ENCODE measurements at regions not wholly inside any gene's neighbourhood (a gene's known extent, or its start where the extent isn't known, plus 50 kb on each side); places are given as distances from the start of the nearest gene placed in this dataset.

GRCh38 chr3:147141516-147142288, 264.6 kb downstream of the ZIC4 start:
- no peak for ATAC-seq
- SMC1A ChIA-PET (ENCODE audit: uncharacterized antibody, unreplicated experiment) = interaction anchor here (0.6 kb wide), 1 partner anchor 15 kb away, joined by 3 read pairs; no protein-coding TSS in a partner anchor
- RAD21 ChIA-PET (ENCODE audit: unreplicated experiment) = no interaction called here
- no peak overlapping the region for H3K9ac ChIP-seq (ENCODE audit: control insufficient read depth, insufficient read depth, low read length)
- H4K20me1 ChIP-seq (ENCODE audit: control insufficient read depth, insufficient read depth) = no peaks in the 10 kb centered on the region
- no peak for FAIRE-seq
- no peak overlapping the region for H3K27ac ChIP-seq (ENCODE audit: control insufficient read depth, insufficient read depth)
- 0% methylated on average over 2 of the region's 2 CpGs for WGBS (ENCODE audit: insufficient coverage, insufficient replicate concordance, low lambda C conversion rate, missing lambda C conversion rate)
- TF ChIP-seq E2F8 (IDR thresholded peaks at IDR 0.05; ENCODE audit: low read depth, partially characterized antibody) (no peak), ZNF217 (IDR thresholded peaks at IDR 0.05) (no peak), TAF1 (IDR thresholded peaks at IDR 0.05; ENCODE audit: borderline replicate concordance, low read depth, low read length) (no peak), BCL3 (IDR thresholded peaks at IDR 0.05; ENCODE audit: borderline replicate concordance, insufficient read depth, low read depth, low read length, poor library complexity, severe bottlenecking) (no peak), ZBTB4 (CRISPR knock-in tag; IDR thresholded peaks at IDR 0.05) (no peak), ZBTB40 (IDR thresholded peaks at IDR 0.05; ENCODE audit: borderline replicate concordance) (no peak), BACH1 (IDR thresholded peaks at IDR 0.05; ENCODE audit: borderline replicate concordance) (no peak), NR2C2 (IDR thresholded peaks at IDR 0.05; ENCODE audit: borderline replicate concordance, control insufficient read depth, insufficient read length, low read depth) (no peak), CHD4 (IDR thresholded peaks at IDR 0.05) (no peak), HDAC2 (IDR thresholded peaks at IDR 0.05) (no peak), DPF2 (IDR thresholded peaks at IDR 0.05) (no peak), NBN (IDR thresholded peaks at IDR 0.05) (no peak)
- POLR2A ChIA-PET = no interaction called here
- no peaks in the 10 kb centered on the region for H3K36me3 ChIP-seq (ENCODE audit: control insufficient read depth in 2 of 2, insufficient read depth in 2 of 2, low read length in 1 of 2)
- no peak overlapping the region for H3K4me3 ChIP-seq
- no peak for DNase-seq (ENCODE audit: low read depth, low spot score)
- no peak overlapping the region for H2AFZ ChIP-seq (ENCODE audit: control insufficient read depth, low read depth, low read length)
- no peak overlapping the region for H3K4me2 ChIP-seq (ENCODE audit: control insufficient read depth, insufficient read depth)
- intact Hi-C loops (cut with micrococcal nuclease; ENCODE audit: unreplicated experiment) = no loop called here
- in situ Hi-C loops (cut with MboI) = no loop called here
- H3K4me1 ChIP-seq (ENCODE audit: control insufficient read depth, insufficient read depth, low read length) = no peaks in the 10 kb centered on the region
- no peaks in the 10 kb centered on the region for H3K9me3 ChIP-seq (replicated peaks; ENCODE audit: control insufficient read depth, insufficient read depth, low read length)
- no peaks in the 10 kb centered on the region for H3K27me3 ChIP-seq (replicated peaks in 1 of 2; ENCODE audit: control insufficient read depth in 2 of 2, insufficient read depth in 2 of 2, low read length in 1 of 2)
- CTCF ChIA-PET = interaction anchor here (1.2 kb wide), 1 partner anchor 21 kb away, joined by 3 read pairs; no protein-coding TSS in a partner anchor
- no peaks in the 10 kb centered on the region for H3K79me2 ChIP-seq (ENCODE audit: control insufficient read depth, insufficient read depth, low read length)
- BruUV-seq (replicated peaks) = no TSS peak
